H1 (cell line): ENCODE measurements at regions not wholly inside any gene's neighbourhood (a gene's known extent, or its start where the extent isn't known, plus 50 kb on each side); places are given as distances from the start of the nearest gene placed in this dataset.

Experiments used
- ASH2L ChIP-seq: fragments of 200-600, 300-600 bp; sonication (generic); IDR thresholded peaks from one replicate; pipeline ENCODE4 v1.7.1; 2017; ENCODE audit warnings: low read length
- CHD7 ChIP-seq: fragments of 300-600 bp; sonication (generic); IDR thresholded peaks from 2 replicates; pipeline ENCODE4 v1.7.1; 2012; ENCODE audit warnings: low read length, moderate library complexity, mild to moderate bottlenecking, inconsistent platforms; ENCODE audit not compliant: insufficient replicate concordance

- peak; percentile 33 for TF ChIP-seq CHD7
- TF ChIP-seq ASH2L, result no peak
These were observed 1227.2 kb upstream of the WWC1 start (continued) for GRCh38 chr5:167064198-167064776.
